TTC549 (cell line): ENCODE measurements at regions not wholly inside any gene's neighbourhood (a gene's known extent, or its start where the extent isn't known, plus 50 kb on each side); places are given as distances from the start of the nearest gene placed in this dataset.
A peak's percentile ranks its signal among the peaks of the same experiment; 100 is the strongest.
"Not testable (repeated sequence)": the region's sequence is repeated elsewhere in the genome, so short reads cannot be mapped to it uniquely, and the experiment has no call there.

Experiments used
- FAIRE-seq: peaks from 2 replicates; lab custom pipeline; 2012; peaks lifted over from hg19 to GRCh38; lab: Jason Lieb, UNC

DNA sequence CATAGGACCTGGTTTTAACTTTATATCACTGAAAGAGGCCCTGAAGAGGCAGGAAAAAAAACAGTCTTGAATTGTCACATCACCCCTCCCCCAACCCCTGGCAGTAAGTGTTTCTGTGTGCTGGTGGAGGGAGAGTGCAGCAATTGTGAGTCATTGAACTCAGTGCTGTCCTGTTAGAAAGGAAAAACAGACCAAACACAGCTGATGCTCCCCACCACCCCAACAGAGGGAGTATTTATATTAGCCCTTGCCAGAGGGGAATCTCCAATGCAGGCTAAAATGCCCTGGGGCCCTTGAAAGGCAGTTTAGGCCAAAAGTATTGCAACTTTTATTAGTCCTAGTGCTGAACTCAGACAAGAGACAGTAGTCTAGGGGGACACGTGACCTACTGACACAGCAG lies 197.8 kb upstream of the AGTR2 start:
- FAIRE-seq, result no peak

DNA sequence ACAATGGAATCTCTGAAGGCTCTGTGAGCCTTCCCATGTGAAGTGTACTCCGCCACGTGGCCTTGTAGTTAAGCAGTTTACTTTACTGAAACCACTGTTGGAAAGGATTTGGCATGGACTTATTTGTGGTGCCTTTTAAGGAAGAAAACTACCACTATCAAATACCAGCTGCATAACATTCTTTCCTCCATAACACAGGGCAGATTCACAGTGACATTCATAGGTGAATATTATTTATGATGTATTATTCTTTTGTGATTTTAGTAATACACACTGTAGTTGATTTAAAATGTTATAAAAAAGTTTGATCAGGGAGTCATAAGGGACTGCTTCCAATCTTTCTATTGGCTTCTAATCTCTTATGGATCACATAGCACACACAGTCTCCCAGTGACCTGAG lies 192.5 kb upstream of the AGTR2 start:
- no peak for FAIRE-seq

- not testable (repeated sequence) for FAIRE-seq
Measured at GRCh38 chrX:115983148-115983547, 187.4 kb upstream of the AGTR2 start.

- not testable (repeated sequence) for FAIRE-seq
Measured at GRCh38 chrX:115987464-115987863, 183.1 kb upstream of the AGTR2 start.

GRCh38 chrX:115988825-115989224 lies 181.7 kb upstream of the AGTR2 start:
- FAIRE-seq, result peak; percentile 20

DNA sequence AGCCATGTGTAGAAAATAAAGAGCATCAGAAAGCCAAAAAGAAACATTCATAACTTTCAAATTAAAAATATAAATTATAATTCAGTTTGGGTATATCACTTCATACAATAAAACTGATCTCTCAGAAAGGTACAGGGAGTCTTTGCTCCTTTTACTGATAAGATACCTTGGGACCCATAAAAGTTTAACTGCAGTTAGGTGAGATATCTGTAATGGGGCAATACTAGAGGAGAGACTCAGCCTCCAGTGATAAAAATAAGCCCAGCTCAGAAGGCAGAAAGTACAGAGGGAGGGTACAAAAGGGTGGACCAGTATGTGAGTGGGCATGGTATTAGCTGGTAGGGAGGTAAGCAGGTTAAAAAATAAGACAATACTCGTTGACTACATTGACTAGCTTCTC lies 180.9 kb upstream of the AGTR2 start:
- FAIRE-seq, result no peak

- no peak for FAIRE-seq
Measured at GRCh38 chrX:116009346-116009745, 161.2 kb upstream of the AGTR2 start.

DNA sequence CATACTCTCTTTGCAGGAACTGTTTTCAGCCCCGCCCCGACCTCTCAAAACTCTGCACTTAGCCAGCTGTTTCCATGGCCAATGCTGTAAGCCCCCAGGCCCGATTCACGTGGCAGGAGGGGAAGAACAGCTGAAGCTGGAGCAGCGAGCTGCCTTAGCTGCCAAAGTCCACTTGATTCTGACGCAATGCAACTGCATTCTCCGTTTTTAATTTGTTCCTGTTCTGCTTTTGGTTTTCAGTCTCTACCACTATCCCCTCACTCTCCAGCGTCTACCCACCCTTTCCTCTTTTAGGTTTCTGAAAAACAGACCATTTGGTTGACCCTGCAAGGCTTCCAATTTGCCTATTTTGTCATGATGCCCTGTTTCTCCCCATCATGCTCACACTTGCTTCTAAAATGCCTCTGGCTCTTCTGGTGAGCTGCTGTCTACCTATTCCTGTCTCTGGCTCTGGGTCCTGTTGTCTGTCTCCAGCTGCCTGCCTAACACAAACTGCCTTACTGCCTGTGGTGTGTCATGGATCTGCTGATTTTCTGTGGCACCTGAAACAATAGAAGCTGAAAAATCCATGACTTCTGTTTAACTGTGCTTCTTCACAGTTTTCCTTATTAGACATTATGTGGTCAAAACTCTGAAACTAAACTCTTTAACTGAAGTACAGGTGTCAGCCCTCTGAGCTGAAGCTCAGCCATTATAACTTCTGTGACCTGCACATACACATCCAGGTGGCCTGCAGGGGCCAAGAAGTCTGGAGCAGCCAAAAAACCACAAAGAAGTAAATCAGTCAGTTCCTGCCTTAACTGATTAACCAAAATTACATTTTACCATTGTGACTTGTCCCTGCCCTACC lies 160.5 kb upstream of the AGTR2 start:
- no peak for FAIRE-seq

- no peak for FAIRE-seq
Measured at GRCh38 chrX:116010939-116011338, 159.6 kb upstream of the AGTR2 start.

- no peak for FAIRE-seq
Measured at GRCh38 chrX:116031331-116031730, 139.2 kb upstream of the AGTR2 start.
